Dendritic cell treated with granulocyte-macrophage colony-stimulating factor and Interleukin-4, amounts not matched to agents 40 ng/mL and 50 ng/mL, for 4 days (primary cell): ENCODE measurements at regions not wholly inside any gene's neighbourhood (a gene's known extent, or its start where the extent isn't known, plus 50 kb on each side); places are given as distances from the start of the nearest gene placed in this dataset.

Experiments
- H3K27ac Mint-ChIP-seq: one replicate; pipeline ENCODE4 v1.8.0; 2022; ENCODE audit warnings: mild to moderate bottlenecking, mixed read lengths
- H3K27me3 Mint-ChIP-seq: one replicate; pipeline ENCODE4 v1.8.0; 2022; ENCODE audit warnings: mild to moderate bottlenecking, mixed read lengths
- H3K36me3 Mint-ChIP-seq: one replicate; pipeline ENCODE4 v1.8.0; 2022; ENCODE audit warnings: low read depth, mixed read lengths
- H3K4me1 Mint-ChIP-seq: one replicate; pipeline ENCODE4 v1.8.0; 2022; ENCODE audit warnings: low read depth, mixed read lengths
- H3K4me3 Mint-ChIP-seq: one replicate; pipeline ENCODE4 v1.8.0; 2022; ENCODE audit warnings: mild to moderate bottlenecking, moderate library complexity, mixed read lengths
- H3K9me3 Mint-ChIP-seq: one replicate; pipeline ENCODE4 v1.8.0; 2022; ENCODE audit warnings: mixed read lengths
- intact Hi-C: fragments of 100-400 bp; cut with micrococcal nuclease; formaldehyde crosslinking; loops from one replicate; pipeline ENCODE4 v1.15.0; 2022

DNA sequence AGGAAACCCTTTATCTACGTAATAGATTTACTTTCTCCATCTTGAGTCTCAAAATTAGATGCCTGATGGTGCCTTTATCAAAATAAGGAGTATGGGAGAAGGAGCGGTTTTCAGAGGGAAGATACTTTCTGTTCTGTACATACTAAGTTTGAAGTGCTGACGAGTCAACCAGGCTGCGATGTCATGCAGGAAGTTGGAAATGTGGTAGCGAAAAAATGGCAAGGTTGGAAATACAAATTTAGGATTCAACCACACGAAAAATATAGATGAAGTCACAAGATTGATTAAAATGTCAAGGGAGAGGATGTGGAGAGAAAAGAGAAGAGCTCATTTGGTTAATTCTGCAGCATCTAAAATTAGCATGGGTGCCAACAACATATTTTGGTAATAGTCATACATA is 129.5 kb downstream of the FOXD1 start:
- intact Hi-C loops, result no loop called here
- H3K4me1 Mint-ChIP-seq, result no peaks in the 10 kb centered on the region
- H3K27ac Mint-ChIP-seq, result no peak overlapping the region
- no peaks in the 10 kb centered on the region for H3K36me3 Mint-ChIP-seq
- no peak overlapping the region for H3K4me3 Mint-ChIP-seq
- peaks cover 54% of the 10 kb centered on the region for H3K27me3 Mint-ChIP-seq
- H3K9me3 Mint-ChIP-seq, result no peaks in the 10 kb centered on the region

DNA sequence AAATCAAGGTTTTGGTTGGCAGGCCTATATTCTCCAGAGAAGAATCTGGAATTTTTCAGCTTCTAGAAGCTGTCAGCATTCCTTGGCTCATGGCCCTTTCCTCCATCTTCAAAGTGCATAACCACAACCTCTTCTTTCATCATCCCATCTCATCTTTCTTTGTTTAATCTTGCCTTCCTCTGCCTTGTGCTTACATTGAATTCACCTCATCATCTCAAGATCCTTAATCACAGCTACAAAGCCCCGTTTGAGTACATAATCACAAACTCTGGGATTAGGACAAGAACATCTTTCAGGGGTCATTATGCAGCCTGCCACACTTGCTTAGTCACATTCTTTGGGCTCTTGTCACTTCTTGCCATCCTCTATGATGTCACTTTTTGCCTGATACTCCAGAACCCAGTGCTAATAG is 130.3 kb downstream of the FOXD1 start:
- no peaks in the 10 kb centered on the region for H3K4me1 Mint-ChIP-seq
- H3K36me3 Mint-ChIP-seq, result no peaks in the 10 kb centered on the region
- no peak overlapping the region for H3K27ac Mint-ChIP-seq
- peaks cover 1% of the 10 kb centered on the region for H3K9me3 Mint-ChIP-seq
- intact Hi-C loops, result no loop called here
- H3K27me3 Mint-ChIP-seq, result peaks cover 55% of the 10 kb centered on the region
- H3K4me3 Mint-ChIP-seq, result no peak overlapping the region

DNA sequence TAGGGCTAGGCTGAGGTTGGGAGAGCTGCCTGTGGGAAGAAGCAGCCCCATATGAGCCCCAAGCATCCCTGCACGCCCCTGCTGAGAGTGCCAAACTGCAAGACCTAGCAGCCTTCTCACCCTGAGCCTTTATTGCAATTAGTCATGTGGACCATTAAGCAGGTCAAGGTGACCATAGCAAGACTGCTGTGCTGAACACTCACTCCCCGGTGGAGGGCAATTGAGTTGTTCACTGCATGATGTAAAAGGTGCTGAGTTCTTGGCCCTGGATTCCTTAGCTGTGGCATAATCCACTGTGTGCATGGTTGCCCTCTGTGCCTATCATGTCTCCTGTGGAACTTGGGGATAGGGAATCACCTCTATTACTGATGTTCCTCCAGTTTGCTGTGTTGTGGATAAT is 131.1 kb downstream of the FOXD1 start:
- intact Hi-C loops, result no loop called here
- H3K27me3 Mint-ChIP-seq, result peaks cover 57% of the 10 kb centered on the region

DNA sequence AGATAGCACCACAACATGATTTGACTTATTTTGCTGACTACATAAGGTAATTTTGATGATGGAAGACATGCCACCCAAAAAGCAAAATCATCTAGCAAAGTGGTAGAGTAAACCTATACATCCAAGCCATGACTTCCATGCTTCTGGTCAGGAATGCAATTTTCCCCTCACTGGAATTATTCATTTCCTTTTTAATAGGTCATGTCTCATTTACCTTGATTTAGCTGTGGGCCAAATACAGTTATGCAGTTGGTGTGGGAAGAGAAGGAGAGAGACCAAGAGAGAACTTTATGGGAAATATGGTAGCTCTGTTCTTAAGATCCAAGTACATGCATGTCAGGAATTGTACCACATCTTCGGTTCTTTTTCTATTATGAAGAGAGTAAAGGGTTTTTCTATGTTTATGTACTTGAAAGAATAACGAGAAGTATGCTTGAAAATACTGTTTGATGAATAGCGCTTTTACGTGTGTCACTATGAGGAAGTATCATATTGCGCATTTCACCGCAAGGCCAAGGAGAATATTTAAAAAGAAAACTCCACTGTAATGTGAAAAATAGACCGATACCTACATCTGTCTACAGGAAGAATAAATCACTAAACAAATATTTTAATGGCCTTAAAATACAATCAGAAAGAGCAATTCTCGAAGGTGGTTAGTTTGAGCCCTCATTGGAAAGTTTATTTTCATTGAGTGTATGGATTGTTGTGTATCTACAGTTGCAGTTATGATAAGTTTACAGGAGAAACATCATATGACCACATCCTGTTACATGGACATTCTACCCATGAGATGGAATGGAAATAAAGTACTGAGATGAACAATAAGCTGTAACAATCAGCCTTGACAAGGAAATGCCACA is 134.0 kb downstream of the FOXD1 start:
- H3K27ac Mint-ChIP-seq, result no peak overlapping the region
- no peak overlapping the region for H3K4me3 Mint-ChIP-seq
- no peaks in the 10 kb centered on the region for H3K36me3 Mint-ChIP-seq
- peaks cover 73% of the 10 kb centered on the region for H3K27me3 Mint-ChIP-seq
- H3K9me3 Mint-ChIP-seq, result peaks cover 9% of the 10 kb centered on the region
- intact Hi-C loops, result no loop called here
- no peaks in the 10 kb centered on the region for H3K4me1 Mint-ChIP-seq

More for the DNA sequence above, 131.1 kb downstream of the FOXD1 start:
- peaks cover 9% of the 10 kb centered on the region for H3K9me3 Mint-ChIP-seq
- H3K36me3 Mint-ChIP-seq, result no peaks in the 10 kb centered on the region
- H3K4me3 Mint-ChIP-seq, result no peak overlapping the region
- H3K4me1 Mint-ChIP-seq, result no peaks in the 10 kb centered on the region
- no peak overlapping the region for H3K27ac Mint-ChIP-seq

DNA sequence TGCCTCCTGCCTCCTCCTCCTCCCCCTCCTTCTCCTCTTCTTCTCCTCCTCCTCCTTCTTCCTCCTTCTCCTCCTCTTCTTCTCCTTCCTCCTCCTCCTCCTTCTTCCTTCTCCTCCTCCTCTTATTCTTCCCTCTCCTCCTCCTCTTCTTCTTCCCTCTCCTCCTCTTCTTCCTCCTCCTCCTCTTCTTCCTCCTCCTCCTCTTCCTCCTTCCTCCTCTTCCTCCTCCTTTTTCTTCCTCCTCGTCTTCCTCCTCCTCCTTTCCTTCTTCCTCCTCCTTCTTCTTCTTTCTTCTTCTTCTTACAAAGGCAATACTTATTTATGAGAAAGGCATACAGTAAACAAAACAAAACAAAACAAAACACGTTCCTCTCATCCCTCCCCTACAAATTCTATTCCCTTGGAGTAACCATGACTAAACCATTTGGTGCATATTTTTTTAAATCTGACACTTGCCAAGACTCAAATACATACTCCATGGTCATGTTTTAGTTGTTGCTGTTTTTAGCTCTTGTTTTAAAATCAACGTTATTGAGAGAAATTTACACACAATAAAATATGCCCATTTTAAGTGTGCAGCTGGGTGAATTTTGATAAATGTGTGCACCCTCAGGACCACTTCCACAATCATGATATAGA is 135.6 kb downstream of the FOXD1 start:
- no peak overlapping the region for H3K4me3 Mint-ChIP-seq
- intact Hi-C loops, result no loop called here
- peaks cover 9% of the 10 kb centered on the region for H3K9me3 Mint-ChIP-seq
- no peak overlapping the region for H3K27ac Mint-ChIP-seq
- no peaks in the 10 kb centered on the region for H3K36me3 Mint-ChIP-seq
- H3K4me1 Mint-ChIP-seq, result no peaks in the 10 kb centered on the region
- H3K27me3 Mint-ChIP-seq, result peaks cover 76% of the 10 kb centered on the region

DNA sequence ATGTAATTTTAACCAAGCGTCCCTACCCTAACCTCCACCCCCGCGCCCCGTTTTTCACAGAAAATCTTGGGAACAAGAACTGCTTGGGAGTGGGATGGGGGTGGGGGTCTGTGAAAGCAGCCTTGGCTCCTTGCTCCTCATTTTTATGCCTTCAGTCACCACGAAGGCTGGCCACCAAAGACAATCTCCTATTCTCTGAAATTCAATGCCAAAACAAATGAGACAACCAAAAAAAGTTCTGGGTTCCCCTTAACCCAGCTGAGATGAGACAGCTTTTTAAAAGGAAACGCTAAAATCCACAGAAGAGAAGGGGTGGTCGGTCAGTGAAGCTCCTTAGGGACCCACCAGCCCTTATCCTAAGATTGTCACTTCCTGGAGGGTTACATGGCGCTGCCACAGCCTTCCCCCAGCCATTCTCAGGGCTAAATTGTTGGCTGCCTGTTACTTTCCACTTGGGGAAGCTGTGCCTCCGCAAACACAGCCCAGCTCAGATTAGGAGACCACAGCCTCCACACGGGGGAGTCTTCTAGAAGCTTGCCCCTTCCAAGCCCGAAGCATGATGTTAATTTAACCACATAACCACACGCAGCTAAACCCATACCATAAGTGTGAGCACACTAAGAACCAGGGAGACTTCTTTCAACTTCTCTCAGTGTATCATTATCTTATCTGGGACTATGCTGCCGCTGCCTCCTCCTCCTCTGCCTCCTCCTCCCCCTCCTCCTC is 136.3 kb downstream of the FOXD1 start:
- peaks cover 9% of the 10 kb centered on the region for H3K9me3 Mint-ChIP-seq
- no peak overlapping the region for H3K4me3 Mint-ChIP-seq
- intact Hi-C loops, result no loop called here
- no peaks in the 10 kb centered on the region for H3K4me1 Mint-ChIP-seq
- no peak overlapping the region for H3K27ac Mint-ChIP-seq
- no peaks in the 10 kb centered on the region for H3K36me3 Mint-ChIP-seq
- H3K27me3 Mint-ChIP-seq, result peaks cover 79% of the 10 kb centered on the region

DNA sequence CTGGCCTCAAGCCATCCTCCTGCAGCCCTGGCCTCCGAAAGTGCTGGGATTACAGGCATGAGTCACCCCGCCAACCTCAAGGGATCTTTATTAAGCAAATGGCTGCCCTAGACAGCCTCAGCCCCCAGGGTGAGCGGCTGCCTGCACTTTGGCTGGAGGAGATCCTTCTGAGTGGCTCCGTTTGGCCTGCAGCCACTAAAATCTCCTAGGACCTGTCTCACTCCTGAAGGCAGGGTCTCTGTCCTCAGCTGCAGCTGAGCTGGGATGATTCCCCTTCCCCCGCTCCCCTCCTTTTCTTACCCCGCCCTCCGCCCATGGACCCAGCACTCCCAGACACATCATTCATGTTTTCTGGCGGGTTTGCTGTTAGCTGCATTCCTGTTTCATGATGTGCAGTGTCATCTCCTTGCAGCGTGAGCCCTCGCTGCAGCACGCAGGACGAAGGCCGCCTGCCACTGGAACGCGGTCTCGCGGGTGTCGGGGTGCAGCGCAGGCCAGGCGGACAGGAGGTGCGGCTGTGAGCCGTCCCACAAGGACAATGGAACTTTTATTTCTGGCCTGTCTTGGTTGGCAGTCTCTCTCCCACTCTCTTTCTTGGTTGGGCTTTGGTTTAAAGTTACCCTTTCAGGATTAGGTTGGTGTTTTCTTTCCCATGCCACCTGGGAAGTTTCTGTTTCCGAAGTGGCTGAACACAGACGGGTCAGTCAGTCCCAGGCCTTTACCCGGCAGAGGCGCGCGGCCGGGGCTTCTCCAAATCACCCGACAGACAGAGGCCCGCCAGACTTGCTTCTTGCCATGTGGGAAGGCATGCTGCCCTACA is 137.1 kb downstream of the FOXD1 start:
- no peak overlapping the region for H3K27ac Mint-ChIP-seq

DNA sequence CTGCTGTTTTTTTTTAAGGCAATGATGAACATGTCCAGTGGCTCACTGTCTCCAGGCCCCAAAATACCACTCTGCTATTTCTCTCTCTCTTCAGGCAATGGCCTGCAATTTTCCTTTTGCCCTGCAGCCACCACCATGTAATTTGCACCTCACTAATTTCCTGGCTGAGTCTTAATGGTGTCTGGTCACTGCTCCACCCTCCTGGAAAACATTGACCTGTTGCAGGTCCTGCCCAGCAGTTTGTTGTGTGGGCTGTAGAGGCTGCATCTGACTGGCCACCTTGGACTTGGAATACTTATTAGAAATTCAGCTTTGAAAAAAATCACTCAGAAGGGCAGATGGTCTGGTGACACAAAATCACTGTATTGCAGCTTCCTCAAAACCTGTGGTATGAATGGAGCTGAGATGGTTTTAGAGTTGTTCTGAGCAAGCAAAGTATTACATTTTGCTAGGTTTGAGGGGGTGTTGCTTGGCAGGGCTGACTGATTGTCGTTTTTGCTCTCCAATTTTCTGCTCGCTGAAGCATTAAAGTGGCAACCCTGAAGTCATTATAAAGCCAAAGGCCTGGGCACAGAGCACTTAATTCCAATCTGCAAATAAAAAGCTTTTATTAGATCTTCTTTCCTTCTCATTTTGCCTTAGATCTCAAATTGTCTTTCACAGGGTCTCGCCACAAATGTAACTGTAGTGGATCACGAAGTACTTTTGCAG is 134.8 kb downstream of the TMEM174 start:
- H3K27me3 Mint-ChIP-seq, result peaks cover 93% of the 10 kb centered on the region
- H3K4me1 Mint-ChIP-seq, result no peaks in the 10 kb centered on the region
- intact Hi-C loops, result loop anchor here (10.0 kb wide), 1 partner anchor 137 kb away; the partner anchor contains the start of gene FOXD1
- no peaks in the 10 kb centered on the region for H3K36me3 Mint-ChIP-seq
- H3K27ac Mint-ChIP-seq, result no peak overlapping the region
- H3K9me3 Mint-ChIP-seq, result peaks cover 3% of the 10 kb centered on the region
- H3K4me3 Mint-ChIP-seq, result no peak overlapping the region

More for the DNA sequence above, 137.1 kb downstream of the FOXD1 start:
- H3K27me3 Mint-ChIP-seq, result peaks cover 79% of the 10 kb centered on the region
- peaks cover 9% of the 10 kb centered on the region for H3K9me3 Mint-ChIP-seq
- intact Hi-C loops, result no loop called here
- H3K36me3 Mint-ChIP-seq, result no peaks in the 10 kb centered on the region
- H3K4me1 Mint-ChIP-seq, result no peaks in the 10 kb centered on the region
- no peak overlapping the region for H3K4me3 Mint-ChIP-seq

DNA sequence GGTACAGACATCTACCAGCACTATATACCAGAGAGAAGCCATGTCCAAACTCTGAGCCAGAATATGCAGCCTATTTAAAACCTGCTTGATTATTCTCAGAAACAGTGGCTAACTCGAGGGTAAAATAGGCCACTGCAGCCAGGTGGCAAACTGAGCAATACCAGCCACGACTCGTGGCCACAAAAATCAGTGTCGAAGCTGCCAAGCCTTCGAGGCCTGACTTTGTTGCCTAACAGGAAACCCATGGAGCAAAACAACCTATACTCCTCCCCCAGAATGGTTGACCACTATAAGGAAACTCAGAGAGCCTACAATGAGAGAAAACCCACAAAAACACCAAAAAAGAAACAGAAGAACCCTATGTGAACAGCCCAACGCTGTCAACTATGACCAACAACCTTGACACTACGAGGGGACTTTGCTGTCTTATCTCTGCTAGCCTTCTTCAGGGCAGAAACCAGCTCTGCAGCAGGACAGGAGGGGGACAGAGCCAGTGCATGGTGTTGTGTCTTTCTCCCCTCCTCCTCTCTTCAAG is 133.8 kb downstream of the TMEM174 start:
- intact Hi-C loops, result loop anchor here (10.0 kb wide), 1 partner anchor 138 kb away; the partner anchor contains the start of gene FOXD1
- Mint-ChIP-seq H3K9me3 (no peaks in the 10 kb centered on the region), H3K36me3 (no peaks in the 10 kb centered on the region), H3K4me1 (no peaks in the 10 kb centered on the region), H3K27ac (no peak overlapping the region), H3K4me3 (no peak overlapping the region), H3K27me3 (peaks cover 89% of the 10 kb centered on the region)

DNA sequence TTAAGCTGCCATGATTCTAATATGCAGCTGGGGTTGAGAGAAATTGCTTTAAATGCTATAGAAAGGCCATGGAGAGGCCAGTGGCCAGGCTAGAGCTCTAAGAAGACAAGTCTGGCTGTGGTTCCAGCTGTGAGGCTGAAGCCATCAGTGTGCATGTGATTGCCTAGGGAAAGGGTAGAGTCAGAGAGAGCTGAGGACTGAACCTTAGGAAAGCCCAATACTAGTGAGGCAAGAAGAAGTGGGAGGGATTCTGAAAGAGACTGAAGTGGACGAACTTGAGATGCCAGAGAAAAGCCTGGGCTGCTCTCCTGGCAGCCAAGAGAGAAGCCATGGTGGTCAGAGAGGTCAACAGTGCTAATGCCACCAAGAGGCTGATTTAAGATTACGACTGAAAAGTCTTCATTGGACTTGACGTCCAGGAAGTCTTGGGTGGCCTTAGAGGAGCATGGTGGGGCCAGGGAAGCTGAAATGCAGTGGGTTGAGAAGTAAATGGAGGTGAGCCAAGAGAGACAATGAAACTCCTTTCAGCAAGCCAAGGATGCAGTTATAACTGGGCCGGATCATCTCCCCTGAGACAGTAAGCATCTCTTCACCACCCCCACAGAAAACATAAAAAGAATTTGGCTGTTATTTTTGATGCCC is 133.2 kb downstream of the TMEM174 start:
- Mint-ChIP-seq H3K27me3 (peaks cover 89% of the 10 kb centered on the region), H3K9me3 (no peaks in the 10 kb centered on the region), H3K4me1 (no peaks in the 10 kb centered on the region), H3K36me3 (no peaks in the 10 kb centered on the region), H3K4me3 (no peak overlapping the region), H3K27ac (no peak overlapping the region)
- intact Hi-C loops, result loop anchor here (10.0 kb wide), 1 partner anchor 139 kb away; the partner anchor contains the start of gene FOXD1

DNA sequence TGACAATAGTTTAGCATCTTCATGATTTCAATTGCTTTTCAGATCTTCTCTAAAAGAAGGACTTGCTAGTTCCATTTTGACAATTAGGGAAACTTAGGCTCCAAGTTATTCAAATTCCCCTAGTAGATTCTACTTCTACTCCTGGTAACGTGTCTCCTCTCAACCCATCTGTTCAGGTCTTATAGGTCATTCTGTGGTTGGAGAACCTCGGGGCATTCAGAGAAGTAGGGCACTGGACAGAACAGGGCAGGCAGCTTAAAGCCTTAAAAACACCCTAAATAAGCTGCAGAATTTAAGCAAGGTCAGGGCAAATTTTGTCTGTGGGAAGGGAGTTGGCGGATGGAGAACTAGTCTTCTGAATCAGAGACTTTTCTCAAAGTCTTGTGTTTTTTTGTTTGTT is 132.4 kb downstream of the TMEM174 start:
- no peaks in the 10 kb centered on the region for H3K36me3 Mint-ChIP-seq
- intact Hi-C loops, result loop anchor here (10.0 kb wide), 1 partner anchor 139 kb away; the partner anchor contains the start of gene FOXD1
- H3K9me3 Mint-ChIP-seq, result no peaks in the 10 kb centered on the region
- H3K4me1 Mint-ChIP-seq, result no peaks in the 10 kb centered on the region
- H3K27ac Mint-ChIP-seq, result no peak overlapping the region
- H3K4me3 Mint-ChIP-seq, result no peak overlapping the region
- peaks cover 90% of the 10 kb centered on the region for H3K27me3 Mint-ChIP-seq

DNA sequence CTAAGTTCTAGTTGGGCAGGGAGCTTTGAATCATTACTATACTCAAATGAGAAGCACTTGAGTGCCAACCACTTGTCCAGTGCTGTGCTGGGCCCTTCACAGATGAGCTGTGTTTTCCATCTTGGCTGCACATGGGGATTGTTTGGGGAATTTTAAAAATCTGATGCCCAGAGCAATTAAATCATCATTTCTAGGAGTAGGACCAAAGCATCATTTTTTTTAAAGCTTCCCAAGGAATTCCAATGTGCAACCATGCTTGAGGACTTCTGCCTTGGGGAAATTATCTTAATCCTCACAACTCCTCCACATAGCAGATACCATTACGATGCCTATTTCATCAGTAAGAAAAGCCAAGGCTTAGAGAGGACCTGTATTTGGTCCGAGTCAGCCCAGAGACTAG is 131.4 kb downstream of the TMEM174 start:
- Mint-ChIP-seq H3K27me3 (peaks cover 90% of the 10 kb centered on the region), H3K36me3 (no peaks in the 10 kb centered on the region), H3K4me1 (peaks cover 7% of the 10 kb centered on the region), H3K27ac (no peak overlapping the region), H3K9me3 (no peaks in the 10 kb centered on the region), H3K4me3 (no peak overlapping the region)
- intact Hi-C loops, result loop anchor here (10.0 kb wide), 1 partner anchor 140 kb away; the partner anchor contains the start of gene FOXD1
